OCI-LY1 (cell line): ENCODE measurements at regions not wholly inside any gene's neighbourhood (a gene's known extent, or its start where the extent isn't known, plus 50 kb on each side); places are given as distances from the start of the nearest gene placed in this dataset.

Source experiments
- H2AFZ ChIP-seq: fragments of 200-600 bp; sonication (generic), shearing (Covaris generic); 2 replicates; pipeline ENCODE4 v1.6.0; 2014; ENCODE audit warnings: antibody characterized with exemption, mild to moderate bottlenecking, low read length
- H3F3A ChIP-seq: fragments of 200-600 bp; sonication (generic), shearing (Covaris generic); 2 replicates; pipeline ENCODE4 v1.6.0; 2014; ENCODE audit warnings: mild to moderate bottlenecking, antibody characterized with exemption, low read length, moderate library complexity; ENCODE audit not compliant: insufficient read depth
- H3K27ac ChIP-seq: fragments of 200-600 bp; sonication (generic); 2 replicates; pipeline ENCODE4 v1.5.1; 2014; ENCODE audit warnings: low read length, mixed run types, mild to moderate bottlenecking, low read depth; ENCODE audit not compliant: poor library complexity, severe bottlenecking
- H3K27me3 ChIP-seq: fragments of 200-600 bp; sonication (generic); 2 replicates; pipeline ENCODE4 v1.6.0; 2014; ENCODE audit warnings: antibody characterized with exemption, mild to moderate bottlenecking, low read length, moderate library complexity; ENCODE audit not compliant: insufficient read depth
- H3K36me3 ChIP-seq: fragments of 200-600 bp; sonication (generic); 2 replicates; pipeline ENCODE4 v1.6.1; 2014; ENCODE audit warnings: mild to moderate bottlenecking, antibody characterized with exemption, low read length, moderate library complexity, mixed read lengths; ENCODE audit not compliant: insufficient read depth
- H3K4me1 ChIP-seq: fragments of 200-600 bp; sonication (generic); 2 replicates; pipeline ENCODE4 v1.5.1; 2014; ENCODE audit warnings: mild to moderate bottlenecking, low read length, moderate library complexity; ENCODE audit not compliant: insufficient read depth, severe bottlenecking
- H3K4me2 ChIP-seq: fragments of 200-600 bp; sonication (generic), shearing (Covaris generic); 2 replicates; pipeline ENCODE4 v1.6.1; 2014; ENCODE audit warnings: low read length
- H3K4me3 ChIP-seq: fragments of 200-600 bp; sonication (generic); 2 replicates; pipeline ENCODE4 v1.5.1; 2014; ENCODE audit warnings: low read length, low read depth, mild to moderate bottlenecking, mixed read lengths; ENCODE audit not compliant: poor library complexity, severe bottlenecking
- H3K79me2 ChIP-seq: fragments of 200-600 bp; shearing (Covaris generic); 2 replicates; pipeline ENCODE4 v1.6.1; 2016; ENCODE audit warnings: mixed run types, low read length, mixed read lengths; ENCODE audit not compliant: insufficient read depth
- H3K9ac ChIP-seq: fragments of 200-600 bp; sonication (generic), shearing (Covaris generic); 2 replicates; pipeline ENCODE4 v1.6.1; 2014; ENCODE audit warnings: mild to moderate bottlenecking, low read length, mixed read lengths
- H3K9me2 ChIP-seq: fragments of 200-600 bp; sonication (generic), shearing (Covaris generic); 2 replicates; pipeline ENCODE4 v1.6.1; 2014; ENCODE audit warnings: low read depth, mild to moderate bottlenecking, low read length, mixed read lengths
- H3K9me3 ChIP-seq: fragments of 200-600 bp; shearing (Covaris generic); 2 replicates; pipeline ENCODE4 v1.6.1; 2014; ENCODE audit warnings: low read length, mixed read lengths
- H4K20me1 ChIP-seq: fragments of 200-600 bp; sonication (generic), shearing (Covaris generic); 2 replicates; pipeline ENCODE4 v1.6.0; 2016; ENCODE audit warnings: mild to moderate bottlenecking, low read length; ENCODE audit not compliant: insufficient read depth
- CTCF ChIP-seq: fragments of 200-600 bp; sonication (generic), shearing (Covaris generic); IDR thresholded peaks from 2 replicates; pipeline ENCODE4 v1.5.1; 2017; ENCODE audit warnings: mild to moderate bottlenecking, antibody characterized with exemption, low read length, moderate library complexity, mixed read lengths
- EZH2 ChIP-seq: fragments of 200-600 bp; sonication (generic), shearing (Covaris generic); IDR thresholded peaks from 2 replicates; pipeline ENCODE4 v1.8.0; 2017; ENCODE audit warnings: borderline replicate concordance, mixed run types, mild to moderate bottlenecking, antibody characterized with exemption, low read length, moderate library complexity, mixed read lengths

DNA sequence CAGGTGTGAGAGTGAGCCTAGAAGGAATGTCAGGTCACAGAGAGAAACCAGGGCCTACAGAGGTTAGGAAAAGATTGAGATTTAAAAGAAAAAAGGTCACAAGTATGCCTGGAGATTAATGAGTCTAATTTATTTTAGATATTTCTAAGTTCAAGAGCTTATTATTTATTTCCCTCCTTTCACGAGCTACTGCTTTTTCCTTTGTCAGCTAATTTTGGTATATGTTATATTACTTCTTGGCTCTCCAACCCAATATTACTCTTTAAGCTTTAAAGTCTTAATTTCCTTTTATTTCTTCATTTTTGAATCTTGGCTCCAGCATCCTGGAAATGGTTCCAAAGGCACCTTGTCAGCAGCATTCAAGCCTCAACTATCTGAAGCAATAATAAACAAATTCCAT lies 109.5 kb upstream of the MIS18BP1 start:
- Histone ChIP-seq H3K4me3 (no peak overlapping the region), H3K27me3 (no peaks in the 10 kb centered on the region), H3K79me2 (no peaks in the 10 kb centered on the region), H3K27ac (no peak overlapping the region), H3K9me3 (no peaks in the 10 kb centered on the region), H3K4me2 (no peak overlapping the region), H3K9ac (no peak overlapping the region), H3K4me1 (no peaks in the 10 kb centered on the region), H3K36me3 (no peaks in the 10 kb centered on the region), H2AFZ (no peak overlapping the region), H3F3A (no peaks in the 10 kb centered on the region), H4K20me1 (no peaks in the 10 kb centered on the region), H3K9me2 (no peaks in the 10 kb centered on the region)
- TF ChIP-seq CTCF: no peak
- TF ChIP-seq EZH2: no peak

DNA sequence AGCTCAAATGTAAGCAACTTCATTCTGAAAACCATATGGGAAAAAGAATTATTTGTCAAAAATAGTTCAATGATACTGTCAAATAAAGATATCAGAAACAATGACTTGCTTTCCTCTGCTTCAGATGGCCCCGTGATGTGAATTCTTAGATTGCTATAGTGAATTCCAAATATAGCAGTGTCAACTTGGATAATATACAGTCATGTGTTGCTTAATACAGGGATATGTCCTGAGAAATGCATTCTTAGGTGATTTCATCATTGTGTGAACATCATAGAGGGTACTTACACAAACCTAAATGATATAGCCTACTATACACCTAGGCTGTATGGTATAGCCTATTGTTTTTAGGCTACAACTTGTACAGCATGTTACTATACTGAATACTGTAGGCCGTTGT lies 108.7 kb upstream of the MIS18BP1 start:
- Histone ChIP-seq H3K79me2 (no peaks in the 10 kb centered on the region), H3K4me2 (no peak overlapping the region), H3K4me1 (no peaks in the 10 kb centered on the region), H3K4me3 (no peak overlapping the region), H4K20me1 (no peaks in the 10 kb centered on the region), H3K9me2 (no peaks in the 10 kb centered on the region), H2AFZ (no peak overlapping the region), H3K27me3 (no peaks in the 10 kb centered on the region), H3F3A (no peaks in the 10 kb centered on the region), H3K36me3 (no peaks in the 10 kb centered on the region), H3K27ac (no peak overlapping the region), H3K9me3 (no peaks in the 10 kb centered on the region), H3K9ac (no peak overlapping the region)
- no peak for TF ChIP-seq EZH2
- TF ChIP-seq CTCF: no peak

- Histone ChIP-seq H3K27ac (no peak overlapping the region), H2AFZ (no peak overlapping the region), H3K9me2 (no peaks in the 10 kb centered on the region), H3K9ac (no peak overlapping the region), H4K20me1 (no peaks in the 10 kb centered on the region), H3K4me1 (no peaks in the 10 kb centered on the region), H3K27me3 (no peaks in the 10 kb centered on the region), H3K4me2 (no peak overlapping the region), H3F3A (no peaks in the 10 kb centered on the region), H3K4me3 (no peak overlapping the region), H3K9me3 (no peaks in the 10 kb centered on the region), H3K79me2 (no peaks in the 10 kb centered on the region), H3K36me3 (no peaks in the 10 kb centered on the region)
- TF ChIP-seq EZH2: no peak
- TF ChIP-seq CTCF: no peak
These were observed 106.7 kb upstream of the MIS18BP1 start for GRCh38 chr14:45359746-45360145.
